GM21723 (cell line): ENCODE measurements at regions not wholly inside any gene's neighbourhood (a gene's known extent, or its start where the extent isn't known, plus 50 kb on each side); places are given as distances from the start of the nearest gene placed in this dataset.

Experiments used
- ATAC-seq: cut with Tn5 transposase; IDR thresholded peaks from one replicate; pipeline ENCODE4 v1.9.1; 2021; ENCODE audit warnings: mild to moderate bottlenecking, moderate library complexity; ENCODE audit not compliant: unreplicated experiment

- no peak for ATAC-seq
These were observed 411.7 kb downstream of the FGF9 start for GRCh38 chr13:22082437-22083100.

- ATAC-seq: no peak
These were observed 414.1 kb downstream of the FGF9 start for GRCh38 chr13:22085001-22085400.

GRCh38 chr13:22086597-22087330 is 415.9 kb downstream of the FGF9 start:
- ATAC-seq: no peak

- no peak for ATAC-seq
These were observed 419.2 kb downstream of the FGF9 start for GRCh38 chr13:22090106-22090505.

GRCh38 chr13:22091222-22091970 is 420.5 kb downstream of the FGF9 start:
- ATAC-seq: no peak

GRCh38 chr13:22091971-22092300 is 421.1 kb downstream of the FGF9 start:
- no peak for ATAC-seq

GRCh38 chr13:22092791-22093560 is 422.1 kb downstream of the FGF9 start:
- no peak for ATAC-seq

- ATAC-seq: no peak
These were observed 424.9 kb downstream of the FGF9 start for GRCh38 chr13:22095794-22096193.

- no peak for ATAC-seq
These were observed 428.7 kb downstream of the FGF9 start for GRCh38 chr13:22099585-22099984.

GRCh38 chr13:22102271-22102670 is 431.4 kb downstream of the FGF9 start:
- ATAC-seq: no peak

GRCh38 chr13:22103046-22104027 is 432.5 kb downstream of the FGF9 start:
- ATAC-seq: no peak

- no peak for ATAC-seq
These were observed 435.2 kb downstream of the FGF9 start for GRCh38 chr13:22106058-22106457.

GRCh38 chr13:22107549-22107948 is 436.7 kb downstream of the FGF9 start:
- ATAC-seq: no peak

GRCh38 chr13:22108283-22108942 is 437.5 kb downstream of the FGF9 start:
- ATAC-seq: no peak

GRCh38 chr13:22108979-22109378 is 438.1 kb downstream of the FGF9 start:
- ATAC-seq: no peak

- no peak for ATAC-seq
These were observed 439.5 kb downstream of the FGF9 start for GRCh38 chr13:22110368-22110767.

- ATAC-seq: no peak
These were observed 440.4 kb downstream of the FGF9 start for GRCh38 chr13:22111152-22111783.

- ATAC-seq: no peak
These were observed 441.1 kb downstream of the FGF9 start for GRCh38 chr13:22111961-22112360.
